T-cell (primary cell): ENCODE measurements at regions not wholly inside any gene's neighbourhood (a gene's known extent, or its start where the extent isn't known, plus 50 kb on each side); places are given as distances from the start of the nearest gene placed in this dataset.

Experiments used
- ATAC-seq, 4 experiments: fragments of 200-7000 bp in 3 of 4; fragments of 150-1000 bp in 1 of 4; cut with Tn5 transposase; replicated peaks in 1 of 4; 1 replicate in 3 of 4; 2 replicates in 1 of 4; pipeline ENCODE4 v1.10.0; 2021; ENCODE audit warnings: moderate library complexity in 3 of 4, mild to moderate bottlenecking in 2 of 4, moderate number of reproducible peaks in 1 of 4
- CTCF ChIA-PET, 2 donors: fragments of 300-600 bp; sonication (Branson Sonifier 250); formaldehyde crosslinking; loops; one replicate each; lab custom pipeline; 2022; ENCODE audit warnings: antibody characterized with exemption in 2 of 2; lab: Charles Lee
- POLR2A ChIA-PET, 2 donors: fragments of 300-600 bp; sonication (Branson Sonifier 250); formaldehyde crosslinking; loops; one replicate each; lab custom pipeline; 2022; ENCODE audit warnings: antibody characterized with exemption in 2 of 2; lab: Charles Lee
- DNase-seq, 35 experiments: peaks; one replicate each; pipeline versions ENCODE4 v3.0.0 to v3.0.0-alpha.2; 2013 to 2023
- H3K27ac ChIP-seq: one replicate; pipeline ENCODE4 v1.5.1; 2013; ENCODE audit warnings: low read length
- H3K27me3 ChIP-seq, 2 experiments: replicated peaks in 1 of 2; 1 replicate in 1 of 2; 2 replicates in 1 of 2; pipeline versions ENCODE4 v1.6.1 to v1.7.0; 2013; ENCODE audit warnings: low read length in 1 of 2, mixed read lengths in 1 of 2; ENCODE audit not compliant: control insufficient read depth in 2 of 2, insufficient read depth in 2 of 2; ENCODE audit errors: extremely low read depth in 1 of 2
- H3K36me3 ChIP-seq, 2 donors: 1 replicate in 1 of 2; 2 replicates in 1 of 2; pipeline versions ENCODE4 v1.6.1 to v1.7.0; 2013; ENCODE audit warnings: low read length in 1 of 2; ENCODE audit not compliant: control insufficient read depth in 2 of 2, insufficient read depth in 1 of 2; ENCODE audit errors: extremely low read depth in 1 of 2
- H3K4me1 ChIP-seq, 2 experiments: 1 replicate in 1 of 2; 2 replicates in 1 of 2; pipeline versions ENCODE4 v1.6.1 to v1.7.0; 2013; ENCODE audit warnings: low read length in 2 of 2, mixed read lengths in 1 of 2; ENCODE audit not compliant: insufficient read depth in 2 of 2, control insufficient read depth in 1 of 2; ENCODE audit errors: extremely low read depth in 1 of 2
- H3K4me3 ChIP-seq, 2 donors: 1 replicate in 1 of 2; 2 replicates in 1 of 2; pipeline versions ENCODE4 v1.5.1 to v1.7.0; 2013; ENCODE audit warnings: mild to moderate bottlenecking in 2 of 2, low read length in 1 of 2, moderate library complexity in 1 of 2; ENCODE audit not compliant: control insufficient read depth in 1 of 2; ENCODE audit errors: extremely low read depth in 1 of 2
- H3K9me3 ChIP-seq: 2 replicates; pipeline ENCODE4 v1.7.0; 2013
- H3K27ac Mint-ChIP-seq, 2 donors: one replicate each; pipeline ENCODE4 v1.8.0; 2020 to 2021; ENCODE audit warnings: mild to moderate bottlenecking in 2 of 2, mixed read lengths in 2 of 2
- H3K27me3 Mint-ChIP-seq, 2 donors: one replicate each; pipeline ENCODE4 v1.8.0; 2021 to 2022; ENCODE audit warnings: mixed read lengths in 2 of 2
- H3K36me3 Mint-ChIP-seq: one replicate; pipeline ENCODE4 v1.8.0; 2021; ENCODE audit warnings: mixed read lengths
- H3K4me1 Mint-ChIP-seq, 3 donors: one replicate each; pipeline ENCODE4 v1.8.0; 2020 to 2022; ENCODE audit warnings: mixed read lengths in 3 of 3, mild to moderate bottlenecking in 1 of 3
- H3K4me3 Mint-ChIP-seq, 3 donors: one replicate each; pipeline ENCODE4 v1.8.0; 2020 to 2022; ENCODE audit warnings: mild to moderate bottlenecking in 3 of 3, mixed read lengths in 3 of 3, moderate library complexity in 3 of 3
- H3K9me3 Mint-ChIP-seq, 3 donors: one replicate each; pipeline ENCODE4 v1.8.0; 2020 to 2022; ENCODE audit warnings: mixed read lengths in 3 of 3
- WGBS: methylation state at CpG from one replicate; pipeline ENCODE4 v1.1.5; 2013; ENCODE audit warnings: missing lambda C conversion rate; ENCODE audit not compliant: insufficient coverage; 5-methylcytosine and 5-hydroxymethylcytosine counted together

DNA sequence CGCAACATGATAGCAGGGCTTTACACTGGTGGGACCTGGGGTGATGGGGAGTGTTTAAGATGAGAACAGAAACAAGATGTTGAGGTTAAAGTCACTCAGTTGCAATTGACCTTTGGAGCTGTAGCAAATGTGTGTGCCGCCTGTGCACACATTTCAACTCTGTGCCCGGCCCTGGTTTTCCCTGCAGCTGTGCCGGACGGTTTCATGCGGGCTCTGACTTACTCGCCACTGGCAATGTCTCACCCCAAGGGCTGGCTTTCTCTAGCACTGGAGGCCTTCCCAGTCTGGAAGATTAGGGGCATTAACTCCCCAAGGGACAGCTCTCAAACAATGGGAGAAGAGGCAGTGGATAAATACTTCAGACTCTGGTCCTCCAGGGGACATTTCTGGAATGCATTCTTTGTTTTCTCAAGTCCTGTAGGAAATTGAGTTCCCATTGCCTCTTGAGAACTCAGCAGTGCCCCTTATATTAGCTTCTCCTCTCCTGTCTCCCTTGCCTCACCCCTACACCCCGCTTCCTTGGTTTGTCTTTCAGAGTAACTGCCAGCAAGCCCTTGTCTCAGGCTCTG lies 152.5 kb downstream of the EDEM1 start:
- CTCF ChIA-PET = no interaction called here
- 87% methylated on average over 7 of the region's 8 CpGs for WGBS

DNA sequence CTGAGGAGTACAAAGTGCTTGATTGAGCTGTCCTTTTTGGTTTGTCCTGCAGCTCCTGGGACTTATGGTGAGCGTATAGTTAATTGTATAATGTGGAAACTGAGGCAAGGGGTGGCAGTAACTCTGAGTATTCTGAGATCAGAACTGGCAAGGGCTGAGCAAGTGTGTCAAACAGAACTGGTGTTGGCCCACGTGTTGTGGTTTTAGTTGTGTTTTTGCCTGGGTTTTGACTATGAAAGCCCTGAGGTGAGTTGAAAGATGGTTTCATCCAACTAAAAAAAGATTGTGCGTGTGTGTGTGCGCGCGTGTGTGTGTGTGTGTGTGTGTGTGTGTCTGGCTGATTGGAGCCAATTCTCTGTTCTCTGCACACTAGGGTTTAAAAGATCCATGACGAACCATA lies 154.1 kb downstream of the EDEM1 start:
- 61% methylated on average over 7 of the region's 7 CpGs for WGBS
- peaks cover 0 to 15% of the 10 kb centered on the region in 2 donors for H3K27me3 Mint-ChIP-seq
- Histone ChIP-seq H3K36me3 (no peaks in the 10 kb centered on the region), H3K27me3 (peaks cover 0 to 2% of the 10 kb centered on the region in 2 experiments), H3K4me3 (no peak overlapping the region), H3K9me3 (no peaks in the 10 kb centered on the region), H3K27ac (no peak overlapping the region), H3K4me1 (no peaks in the 10 kb centered on the region)
- POLR2A ChIA-PET = no interaction called here
- no peaks in the 10 kb centered on the region for H3K36me3 Mint-ChIP-seq
- ATAC-seq = no peak
- no peaks in the 10 kb centered on the region for H3K9me3 Mint-ChIP-seq
- H3K4me3 Mint-ChIP-seq = no peak overlapping the region
- no peak overlapping the region for H3K27ac Mint-ChIP-seq
- no peaks in the 10 kb centered on the region for H3K4me1 Mint-ChIP-seq
- no peak for DNase-seq
- CTCF ChIA-PET = no interaction called here

More for the DNA sequence above, 152.5 kb downstream of the EDEM1 start:
- Mint-ChIP-seq H3K9me3 (no peaks in the 10 kb centered on the region), H3K4me3 (no peak overlapping the region), H3K36me3 (no peaks in the 10 kb centered on the region), H3K27me3 (peaks cover 0 to 8% of the 10 kb centered on the region in 2 donors), H3K4me1 (no peaks in the 10 kb centered on the region), H3K27ac (no peak overlapping the region)
- no peaks in the 10 kb centered on the region for H3K27me3 ChIP-seq
- DNase-seq = no peak
- H3K36me3 ChIP-seq = no peaks in the 10 kb centered on the region
- no peak for ATAC-seq
- POLR2A ChIA-PET = no interaction called here
- H3K27ac ChIP-seq = no peak overlapping the region
- no peaks in the 10 kb centered on the region for H3K4me1 ChIP-seq
- H3K9me3 ChIP-seq = no peaks in the 10 kb centered on the region
- no peak overlapping the region for H3K4me3 ChIP-seq

DNA sequence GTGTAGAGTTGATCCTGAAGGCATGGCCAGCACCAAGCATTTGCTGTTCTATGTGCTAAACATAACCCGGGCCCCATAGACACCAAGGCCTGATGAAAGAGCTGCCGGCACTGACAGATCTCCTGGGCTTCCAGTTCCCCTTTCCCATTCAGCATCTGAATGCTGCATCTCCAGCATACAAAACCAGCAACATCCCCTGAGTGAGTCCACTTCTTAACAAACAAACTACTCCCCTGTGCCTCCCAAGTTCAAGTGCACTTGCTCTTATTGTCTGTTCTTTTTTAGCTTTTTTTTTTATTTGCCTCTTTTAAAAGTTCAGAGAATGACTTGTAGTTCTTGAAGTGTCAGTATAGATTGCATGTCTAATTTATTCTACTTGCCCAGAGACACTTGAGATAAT lies 156.0 kb downstream of the EDEM1 start:
- 73% methylated on average over 2 of the region's 2 CpGs for WGBS
- POLR2A ChIA-PET = no interaction called here
- CTCF ChIA-PET = no interaction called here
- Histone ChIP-seq H3K9me3 (no peaks in the 10 kb centered on the region), H3K27me3 (peaks cover 0 to 2% of the 10 kb centered on the region in 2 experiments), H3K4me1 (no peaks in the 10 kb centered on the region), H3K36me3 (no peaks in the 10 kb centered on the region), H3K4me3 (no peak overlapping the region), H3K27ac (no peak overlapping the region)
- ATAC-seq (no peak), DNase-seq (no peak)
- H3K27me3 Mint-ChIP-seq = peaks cover 0 to 19% of the 10 kb centered on the region in 2 donors
- H3K4me1 Mint-ChIP-seq = no peaks in the 10 kb centered on the region
- H3K4me3 Mint-ChIP-seq = no peak overlapping the region
- no peak overlapping the region for H3K27ac Mint-ChIP-seq
- no peaks in the 10 kb centered on the region for H3K36me3 Mint-ChIP-seq
- H3K9me3 Mint-ChIP-seq = no peaks in the 10 kb centered on the region

DNA sequence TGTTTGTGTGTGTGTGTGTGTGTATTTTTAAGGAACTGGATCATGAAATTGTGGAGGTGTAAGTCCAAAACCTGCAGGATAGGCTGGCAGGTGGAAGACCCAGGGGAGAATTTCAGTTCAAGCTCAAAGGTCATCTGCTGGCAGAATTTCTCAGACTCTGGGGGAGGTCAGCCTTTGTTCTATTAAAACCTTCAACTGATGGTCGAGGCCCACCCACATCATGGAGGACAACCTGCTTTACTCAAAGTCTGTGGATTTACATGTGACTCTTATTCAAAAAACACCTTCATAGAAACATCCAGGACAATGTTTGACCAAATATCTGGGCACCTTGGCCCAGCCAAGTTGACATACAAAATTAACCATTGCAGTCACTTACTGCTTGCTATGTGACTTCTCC lies 157.2 kb downstream of the EDEM1 start:
- peaks cover 0 to 23% of the 10 kb centered on the region in 2 donors for H3K27me3 Mint-ChIP-seq
- H3K36me3 Mint-ChIP-seq = no peaks in the 10 kb centered on the region
- ChIA-PET POLR2A (no interaction called here), CTCF (no interaction called here)
- Histone ChIP-seq H3K36me3 (no peaks in the 10 kb centered on the region), H3K27ac (no peak overlapping the region), H3K4me1 (no peaks in the 10 kb centered on the region), H3K27me3 (peaks cover 0 to 2% of the 10 kb centered on the region in 2 experiments), H3K9me3 (no peaks in the 10 kb centered on the region), H3K4me3 (no peak overlapping the region)
- 88% methylated on average over 1 of the region's 1 CpG for WGBS
- ATAC-seq = no peak
- no peaks in the 10 kb centered on the region for H3K4me1 Mint-ChIP-seq
- H3K9me3 Mint-ChIP-seq = peaks cover 0 to 4% (median 3%) of the 10 kb centered on the region in 3 donors
- no peak overlapping the region for H3K27ac Mint-ChIP-seq
- no peak for DNase-seq
- H3K4me3 Mint-ChIP-seq = no peak overlapping the region

DNA sequence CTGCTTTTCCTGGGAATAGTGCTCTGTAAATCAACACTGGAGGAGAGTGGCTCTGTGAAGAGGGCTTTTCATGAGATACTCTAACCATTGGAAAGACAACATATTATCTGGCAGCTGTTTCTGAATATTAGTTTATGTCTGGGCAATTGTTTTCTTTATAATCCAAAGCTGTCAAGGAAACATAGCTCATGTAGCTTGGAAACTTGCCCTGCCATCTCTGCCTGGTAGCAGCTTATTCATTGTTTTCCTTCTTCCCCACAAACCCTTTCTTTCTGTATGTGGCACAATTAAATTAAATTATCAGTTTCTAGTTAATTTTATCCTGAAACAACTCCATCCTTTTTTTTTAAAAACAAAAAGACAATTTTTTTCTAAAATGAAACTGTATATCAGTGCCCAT lies 160.0 kb downstream of the EDEM1 start:
- POLR2A ChIA-PET = no interaction called here

GRCh38 chr3:5348229-5348902 lies 160.9 kb downstream of the EDEM1 start:
- Mint-ChIP-seq H3K36me3 (no peaks in the 10 kb centered on the region), H3K27me3 (peaks cover 0 to 28% of the 10 kb centered on the region in 2 donors), H3K27ac (no peak overlapping the region), H3K4me1 (no peaks in the 10 kb centered on the region), H3K9me3 (peaks cover 0 to 4% (median 4%) of the 10 kb centered on the region in 3 donors), H3K4me3 (no peak overlapping the region)
- ChIA-PET POLR2A (no interaction called here), CTCF (no interaction called here)
- ATAC-seq = no peak
- Histone ChIP-seq H3K27ac (no peak overlapping the region), H3K36me3 (no peaks in the 10 kb centered on the region), H3K4me1 (no peaks in the 10 kb centered on the region), H3K4me3 (no peak overlapping the region), H3K27me3 (peaks cover 0 to 2% of the 10 kb centered on the region in 2 experiments), H3K9me3 (no peaks in the 10 kb centered on the region)
- WGBS = 94% methylated on average over 2 of the region's 5 CpGs
- DNase-seq = no peak

More for the DNA sequence above, 160.0 kb downstream of the EDEM1 start:
- Histone ChIP-seq H3K9me3 (no peaks in the 10 kb centered on the region), H3K36me3 (no peaks in the 10 kb centered on the region), H3K4me1 (no peaks in the 10 kb centered on the region), H3K27me3 (peaks cover 0 to 2% of the 10 kb centered on the region in 2 experiments), H3K27ac (no peak overlapping the region), H3K4me3 (no peak overlapping the region)
- Mint-ChIP-seq H3K4me1 (no peaks in the 10 kb centered on the region), H3K27ac (no peak overlapping the region), H3K27me3 (peaks cover 0 to 25% of the 10 kb centered on the region in 2 donors), H3K4me3 (no peak overlapping the region), H3K9me3 (peaks cover 0 to 4% (median 4%) of the 10 kb centered on the region in 3 donors), H3K36me3 (no peaks in the 10 kb centered on the region)
- DNase-seq (no peak), ATAC-seq (no peak)
- CTCF ChIA-PET = no interaction called here
